ENCODE measurements at regions not wholly inside any gene's neighbourhood (a gene's known extent, or its start where the extent isn't known, plus 50 kb on each side); places are given as distances from the start of the nearest gene placed in this dataset.

GRCh38 chr19:30722186-30722585 lies 350.0 kb downstream of the ZNF536 start:
- Histone ChIP-seq H3K4me3 (no peak overlapping the region), H3K36me3 (no peaks in the 10 kb centered on the region)

DNA sequence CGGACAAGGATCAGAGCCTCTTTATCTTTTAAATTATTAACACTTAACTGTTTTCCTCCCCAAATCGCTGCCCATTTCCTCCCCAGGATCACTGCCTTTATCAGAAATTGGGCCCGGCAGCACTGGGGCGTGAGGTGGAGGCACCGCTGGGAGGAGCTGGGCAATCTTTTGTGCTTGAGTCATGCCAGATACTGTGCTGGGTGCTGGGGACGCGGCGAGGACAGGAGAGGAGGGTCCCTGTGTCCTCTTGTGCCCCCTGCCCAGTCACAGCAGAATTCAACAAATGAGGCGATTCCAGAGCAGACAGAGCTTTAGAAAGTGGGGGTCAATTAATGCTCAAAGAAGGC lies 347.8 kb downstream of the ZNF536 start:
- Histone ChIP-seq H3K27ac (peak overlapping the region; percentile 86), H3K4me1 (peaks cover 14% of the 10 kb centered on the region), H3K27me3 (no peaks in the 10 kb centered on the region), H3K36me3 (no peaks in the 10 kb centered on the region), H3K4me3 (peak overlapping the region; percentile 76), H3K9me3 (no peaks in the 10 kb centered on the region)
- TF ChIP-seq EP300 (IDR thresholded peaks at IDR 0.05): no peak
- peak in 1 of 2 donors; percentile 70 for DNase-seq (ENCODE audit: low spot score in 2 of 2)
- 14% methylated on average over 9 of the region's 9 CpGs for WGBS

More at GRCh38 chr19:30722186-30722585, 350.0 kb downstream of the ZNF536 start:
- Histone ChIP-seq H3K27me3 (no peaks in the 10 kb centered on the region), H3K9me3 (no peaks in the 10 kb centered on the region), H3K27ac (no peak overlapping the region), H3K4me1 (peaks cover 14% of the 10 kb centered on the region)
- no peak for DNase-seq (ENCODE audit: low spot score in 2 of 2)
- TF ChIP-seq POLR2A (IDR thresholded peaks at IDR 0.05) (no peak), EP300 (IDR thresholded peaks at IDR 0.05) (no peak), POLR2AphosphoS5 (IDR thresholded peaks at IDR 0.05) (no peak), CTCF (IDR thresholded peaks at IDR 0.05) (no peak)
- WGBS: 84% methylated on average over 8 of the region's 8 CpGs

- TF ChIP-seq EP300 (IDR thresholded peaks at IDR 0.05) (no peak), POLR2A (IDR thresholded peaks at IDR 0.05) (no peak), CTCF (IDR thresholded peaks at IDR 0.05) (no peak), POLR2AphosphoS5 (IDR thresholded peaks at IDR 0.05) (no peak)
- H3K9me3 ChIP-seq: no peaks in the 10 kb centered on the region
- H3K36me3 ChIP-seq: no peaks in the 10 kb centered on the region
- peak overlapping the region; percentile 86 for H3K27ac ChIP-seq
- no peaks in the 10 kb centered on the region for H3K27me3 ChIP-seq
- WGBS: 2% methylated on average over 23 of the region's 54 CpGs
- H3K4me3 ChIP-seq: peak overlapping the region; percentile 76
- peaks cover 14% of the 10 kb centered on the region for H3K4me1 ChIP-seq
- peak in 1 of 2 donors; percentile 78 for DNase-seq (ENCODE audit: low spot score in 2 of 2)
Observed at GRCh38 chr19:30719189-30719998, 347.2 kb downstream of the ZNF536 start.

GRCh38 chr19:30718707-30719106 lies 346.5 kb downstream of the ZNF536 start:
- Histone ChIP-seq H3K27ac (peak overlapping the region; percentile 86), H3K4me3 (peak overlapping the region; percentile 76), H3K27me3 (no peaks in the 10 kb centered on the region), H3K36me3 (no peaks in the 10 kb centered on the region), H3K9me3 (no peaks in the 10 kb centered on the region), H3K4me1 (peaks cover 14% of the 10 kb centered on the region)
- 23% methylated on average over 4 of the region's 4 CpGs for WGBS
- TF ChIP-seq POLR2AphosphoS5 (IDR thresholded peaks at IDR 0.05) (no peak), EP300 (IDR thresholded peaks at IDR 0.05) (no peak), POLR2A (IDR thresholded peaks at IDR 0.05) (no peak), CTCF (IDR thresholded peaks at IDR 0.05) (no peak)
- no peak for DNase-seq (ENCODE audit: low spot score in 2 of 2)

DNA sequence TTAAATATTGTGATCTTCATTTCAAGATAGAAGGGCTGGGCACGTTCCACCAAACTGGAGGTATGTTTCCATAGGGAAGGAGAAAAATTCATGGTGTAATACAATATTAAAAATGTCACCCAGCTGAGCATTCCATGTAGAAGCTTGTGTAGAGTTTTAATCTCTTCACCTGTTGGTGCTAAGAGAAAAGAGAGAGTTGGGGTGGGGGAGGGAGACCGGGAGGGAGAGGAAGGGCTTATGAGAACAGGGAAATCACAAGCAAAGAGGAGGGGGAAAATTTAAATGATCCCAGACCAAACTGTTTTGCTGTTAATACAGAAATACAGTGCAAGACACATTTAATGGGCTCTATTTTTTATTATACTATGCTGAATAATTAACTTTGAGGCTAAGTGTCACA lies 345.8 kb downstream of the ZNF536 start:
- TF ChIP-seq CTCF (IDR thresholded peaks at IDR 0.05): no peak
- TF ChIP-seq EP300 (IDR thresholded peaks at IDR 0.05): no peak
- TF ChIP-seq POLR2A (IDR thresholded peaks at IDR 0.05): no peak
- no peak for TF ChIP-seq POLR2AphosphoS5 (IDR thresholded peaks at IDR 0.05)
- Histone ChIP-seq H3K36me3 (no peaks in the 10 kb centered on the region), H3K9me3 (no peaks in the 10 kb centered on the region), H3K4me1 (peaks cover 14% of the 10 kb centered on the region), H3K27me3 (no peaks in the 10 kb centered on the region), H3K27ac (no peak overlapping the region), H3K4me3 (no peak overlapping the region)
- 85% methylated on average over 2 of the region's 2 CpGs for WGBS
- DNase-seq (ENCODE audit: low spot score in 2 of 2): no peak
